OCI-LY1 (cell line): ENCODE measurements at regions not wholly inside any gene's neighbourhood (a gene's known extent, or its start where the extent isn't known, plus 50 kb on each side); places are given as distances from the start of the nearest gene placed in this dataset.

Experiments used
- EZH2 ChIP-seq: fragments of 200-600 bp; sonication (generic), shearing (Covaris generic); IDR thresholded peaks from 2 replicates; pipeline ENCODE4 v1.8.0; 2017; ENCODE audit warnings: borderline replicate concordance, mixed run types, mild to moderate bottlenecking, antibody characterized with exemption, low read length, moderate library complexity, mixed read lengths
- TF ChIP-seq, protein P1 (sequence below): fragments of 200-600 bp; sonication (generic), shearing (Covaris generic); IDR thresholded peaks from 2 replicates; pipeline ENCODE4 v1.5.1; 2017; ENCODE audit warnings: mild to moderate bottlenecking, antibody characterized with exemption, low read length, moderate library complexity, mixed read lengths

DNA sequence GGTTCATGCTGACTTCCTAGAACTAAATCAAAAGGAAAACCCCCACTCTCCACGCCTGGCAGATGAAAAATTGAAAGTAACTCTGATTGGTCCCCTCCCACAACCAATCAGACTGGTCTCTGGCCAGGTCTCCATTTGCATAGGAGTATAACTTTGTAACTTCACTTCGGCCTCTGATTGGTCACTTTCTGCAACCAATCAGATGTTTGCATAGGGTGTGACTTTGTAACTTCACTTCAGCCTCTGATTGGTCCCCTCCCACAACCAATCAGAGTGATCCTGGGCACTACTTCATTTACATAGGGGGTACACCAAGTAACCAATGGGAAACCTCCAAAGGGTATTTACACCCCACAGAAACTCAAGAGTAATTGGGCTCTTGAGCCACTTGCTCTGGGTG is 306.6 kb upstream of the PFKP start:
- TF ChIP-seq, protein P1, sequence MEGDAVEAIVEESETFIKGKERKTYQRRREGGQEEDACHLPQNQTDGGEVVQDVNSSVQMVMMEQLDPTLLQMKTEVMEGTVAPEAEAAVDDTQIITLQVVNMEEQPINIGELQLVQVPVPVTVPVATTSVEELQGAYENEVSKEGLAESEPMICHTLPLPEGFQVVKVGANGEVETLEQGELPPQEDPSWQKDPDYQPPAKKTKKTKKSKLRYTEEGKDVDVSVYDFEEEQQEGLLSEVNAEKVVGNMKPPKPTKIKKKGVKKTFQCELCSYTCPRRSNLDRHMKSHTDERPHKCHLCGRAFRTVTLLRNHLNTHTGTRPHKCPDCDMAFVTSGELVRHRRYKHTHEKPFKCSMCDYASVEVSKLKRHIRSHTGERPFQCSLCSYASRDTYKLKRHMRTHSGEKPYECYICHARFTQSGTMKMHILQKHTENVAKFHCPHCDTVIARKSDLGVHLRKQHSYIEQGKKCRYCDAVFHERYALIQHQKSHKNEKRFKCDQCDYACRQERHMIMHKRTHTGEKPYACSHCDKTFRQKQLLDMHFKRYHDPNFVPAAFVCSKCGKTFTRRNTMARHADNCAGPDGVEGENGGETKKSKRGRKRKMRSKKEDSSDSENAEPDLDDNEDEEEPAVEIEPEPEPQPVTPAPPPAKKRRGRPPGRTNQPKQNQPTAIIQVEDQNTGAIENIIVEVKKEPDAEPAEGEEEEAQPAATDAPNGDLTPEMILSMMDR, result no peak
- TF ChIP-seq EZH2, result no peak
